BE2C (cell line): ENCODE measurements at regions not wholly inside any gene's neighbourhood (a gene's known extent, or its start where the extent isn't known, plus 50 kb on each side); places are given as distances from the start of the nearest gene placed in this dataset.
"Not testable (repeated sequence)": the region's sequence is repeated elsewhere in the genome, so short reads cannot be mapped to it uniquely, and the experiment has no call there.

Experiments
- DNase-seq: peaks from one replicate; pipeline ENCODE4 v3.0.0-alpha.2; 2020
- H3K27me3 ChIP-seq: fragments of 250-450 bp; sonication (Bioruptor Pico); 2 replicates; pipeline ENCODE4 v1.5.1; 2020; ENCODE audit warnings: mild to moderate bottlenecking
- H3K36me3 ChIP-seq: fragments of 250-450 bp; sonication (Bioruptor Pico); 2 replicates; pipeline ENCODE4 v1.5.1; 2020; ENCODE audit warnings: mild to moderate bottlenecking
- H3K4me1 ChIP-seq: fragments of 250-450 bp; sonication (Bioruptor Pico); 2 replicates; pipeline ENCODE4 v1.5.1; 2020
- H3K4me3 ChIP-seq: 2 replicates; pipeline ENCODE4 v1.5.1; 2011; ENCODE audit warnings: low read depth, low read length
- H3K9me3 ChIP-seq: fragments of 250-450 bp; sonication (Bioruptor Pico); 2 replicates; pipeline ENCODE4 v1.5.1; 2020
- CTCF ChIP-seq: IDR thresholded peaks from 2 replicates; pipeline ENCODE4 v1.5.1; 2012; ENCODE audit warnings: mild to moderate bottlenecking, low read depth, low read length

GRCh38 chr7:32732767-32733166 is 158.8 kb downstream of the KBTBD2 start:
- H3K4me1 ChIP-seq, DNase-seq, H3K27me3 ChIP-seq, H3K4me3 ChIP-seq, H3K36me3 ChIP-seq, H3K9me3 ChIP-seq: not testable (repeated sequence)

GRCh38 chr7:32729335-32729675 is 162.3 kb downstream of the KBTBD2 start:
- H3K4me1 ChIP-seq, DNase-seq, H3K36me3 ChIP-seq, H3K27me3 ChIP-seq, H3K9me3 ChIP-seq: not testable (repeated sequence)
- H3K4me3 ChIP-seq: peak overlapping the region; percentile 57

- peak overlapping the region; percentile 57 for H3K4me3 ChIP-seq
- not testable (repeated sequence) for H3K4me1 ChIP-seq, H3K9me3 ChIP-seq, H3K36me3 ChIP-seq, H3K27me3 ChIP-seq
- DNase-seq: peak; percentile 87
Observed at GRCh38 chr7:32728412-32729334, 162.9 kb downstream of the KBTBD2 start.

GRCh38 chr7:32727483-32728411 is 163.8 kb downstream of the KBTBD2 start:
- not testable (repeated sequence) for H3K27me3 ChIP-seq, H3K4me1 ChIP-seq, H3K9me3 ChIP-seq, H3K36me3 ChIP-seq
- DNase-seq: peak; percentile 68
- peak overlapping the region; percentile 57 for H3K4me3 ChIP-seq

- not testable (repeated sequence) for H3K27me3 ChIP-seq, H3K4me1 ChIP-seq, DNase-seq, H3K36me3 ChIP-seq, H3K4me3 ChIP-seq, H3K9me3 ChIP-seq
Observed at GRCh38 chr7:32722837-32723236, 168.7 kb downstream of the KBTBD2 start.

GRCh38 chr7:32694182-32694581 is 197.4 kb downstream of the KBTBD2 start:
- no peak for DNase-seq
- H3K9me3 ChIP-seq: no peaks in the 10 kb centered on the region
- no peak for TF ChIP-seq CTCF
- no peaks in the 10 kb centered on the region for H3K27me3 ChIP-seq
- no peaks in the 10 kb centered on the region for H3K36me3 ChIP-seq
- H3K4me3 ChIP-seq: no peak overlapping the region
- no peaks in the 10 kb centered on the region; the same call in 1 of the 2 replicates for H3K4me1 ChIP-seq

- H3K27me3 ChIP-seq, H3K4me1 ChIP-seq, H3K36me3 ChIP-seq, H3K9me3 ChIP-seq: not testable (repeated sequence)
- peak; percentile 37 for DNase-seq
- peak overlapping the region; percentile 38 for H3K4me3 ChIP-seq
Observed at GRCh38 chr7:32691965-32692815, 196.9 kb downstream of the AVL9 start.

- H3K36me3 ChIP-seq, H3K27me3 ChIP-seq, H3K4me1 ChIP-seq, H3K4me3 ChIP-seq, H3K9me3 ChIP-seq, DNase-seq: not testable (repeated sequence)
Observed at GRCh38 chr7:32688092-32688491, 192.8 kb downstream of the AVL9 start.

GRCh38 chr7:32681174-32681518 is 185.9 kb downstream of the AVL9 start:
- no peaks in the 10 kb centered on the region for H3K27me3 ChIP-seq
- no peak overlapping the region for H3K4me3 ChIP-seq
- no peaks in the 10 kb centered on the region for H3K9me3 ChIP-seq
- no peaks in the 10 kb centered on the region for H3K4me1 ChIP-seq
- no peaks in the 10 kb centered on the region for H3K36me3 ChIP-seq
- DNase-seq: no peak
- no peak for TF ChIP-seq CTCF
